CD14-positive monocyte (primary cell): ENCODE measurements at regions not wholly inside any gene's neighbourhood (a gene's known extent, or its start where the extent isn't known, plus 50 kb on each side); places are given as distances from the start of the nearest gene placed in this dataset.

Experiments used
- DNase-seq, 3 donors: peaks; one replicate each; pipeline ENCODE4 v3.0.0-alpha.2; 2011 to 2022
- H2AFZ ChIP-seq: 2 replicates; pipeline ENCODE4 v1.6.0; 2012; ENCODE audit warnings: mild to moderate bottlenecking, low read depth, low read length, inconsistent platforms; ENCODE audit not compliant: insufficient read depth, poor library complexity, severe bottlenecking
- H3K27ac ChIP-seq, 2 donors: 1 replicate in 1 of 2; 2 replicates in 1 of 2; pipeline ENCODE4 v1.5.1; 2012 to 2013; ENCODE audit warnings: low read length in 2 of 2, control low read depth in 1 of 2, inconsistent platforms in 1 of 2, low read depth in 1 of 2, mild to moderate bottlenecking in 1 of 2
- H3K27me3 ChIP-seq, 2 donors: one replicate each; pipeline versions ENCODE4 v1.6.0 to v1.6.1; 2011 to 2013; ENCODE audit warnings: low read length in 2 of 2; ENCODE audit not compliant: control insufficient read depth in 2 of 2, insufficient read depth in 2 of 2
- H3K36me3 ChIP-seq, 2 donors: replicated peaks in 1 of 2; 1 replicate in 1 of 2; 2 replicates in 1 of 2; pipeline versions ENCODE4 v1.5.1 to v1.6.1; 2012 to 2013; ENCODE audit warnings: low read length in 2 of 2, control low read depth in 1 of 2, inconsistent platforms in 1 of 2, mild to moderate bottlenecking in 1 of 2; ENCODE audit not compliant: insufficient read depth in 2 of 2, control insufficient read depth in 1 of 2
- H3K4me1 ChIP-seq, 2 donors: 1 replicate in 1 of 2; 2 replicates in 1 of 2; pipeline versions ENCODE4 v1.5.1 to v1.6.1; 2012 to 2013; ENCODE audit warnings: low read length in 2 of 2, control low read depth in 1 of 2, inconsistent platforms in 1 of 2, mild to moderate bottlenecking in 1 of 2, moderate library complexity in 1 of 2; ENCODE audit not compliant: insufficient read depth in 2 of 2, control insufficient read depth in 1 of 2
- H3K4me2 ChIP-seq: replicated peaks from 2 replicates; pipeline ENCODE3; 2012; ENCODE audit warnings: low read length, moderate library complexity, mild to moderate bottlenecking; ENCODE audit not compliant: poor library complexity, severe bottlenecking; ENCODE audit errors: extremely low read depth
- H3K4me3 ChIP-seq, 3 experiments: fragments of 200-600 bp in 1 of 3; sonication (generic) in 1 of 3; replicated peaks in 1 of 3; 1 replicate in 2 of 3; 2 replicates in 1 of 3; pipeline ENCODE4 v1.5.1; 2011 to 2013; ENCODE audit warnings: low read length in 3 of 3, mild to moderate bottlenecking in 3 of 3, control low read depth in 2 of 3, low read depth in 2 of 3, inconsistent platforms in 1 of 3, moderate library complexity in 1 of 3
- H3K79me2 ChIP-seq: 2 replicates; pipeline ENCODE4 v1.6.0; 2012; ENCODE audit warnings: mild to moderate bottlenecking, control low read depth, inconsistent platforms, low read length, moderate library complexity; ENCODE audit not compliant: insufficient read depth
- H3K9ac ChIP-seq: 2 replicates; pipeline ENCODE4 v1.6.0; 2017; ENCODE audit warnings: low read length, mild to moderate bottlenecking; ENCODE audit not compliant: insufficient read depth, poor library complexity, severe bottlenecking
- H3K9me3 ChIP-seq, 2 donors: replicated peaks in 1 of 2; 1 replicate in 1 of 2; 2 replicates in 1 of 2; pipeline versions ENCODE4 v1.5.1 to v1.6.1; 2012 to 2013; ENCODE audit warnings: low read length in 2 of 2, control low read depth in 1 of 2; ENCODE audit not compliant: control insufficient read depth in 1 of 2, insufficient read depth in 1 of 2
- H4K20me1 ChIP-seq: 2 replicates; pipeline ENCODE4 v1.6.0; 2012; ENCODE audit warnings: mild to moderate bottlenecking, low read length, control low read depth, moderate library complexity; ENCODE audit not compliant: insufficient read depth
- H3K27ac Mint-ChIP-seq, 7 donors: one replicate each; pipeline ENCODE4 v1.8.0; 2020; ENCODE audit warnings: mild to moderate bottlenecking in 7 of 7, mixed read lengths in 7 of 7, moderate library complexity in 6 of 7, inconsistent platforms in 2 of 7
- H3K27me3 Mint-ChIP-seq, 3 donors: one replicate each; pipeline ENCODE4 v1.8.0; 2021 to 2022; ENCODE audit warnings: low read depth in 3 of 3, mild to moderate bottlenecking in 3 of 3, mixed read lengths in 3 of 3, moderate library complexity in 3 of 3, inconsistent platforms in 1 of 3
- H3K36me3 Mint-ChIP-seq, 2 donors: one replicate each; pipeline ENCODE4 v1.8.0; 2020; ENCODE audit warnings: mixed read lengths in 2 of 2, inconsistent platforms in 1 of 2, mild to moderate bottlenecking in 1 of 2
- H3K4me1 Mint-ChIP-seq: one replicate; pipeline ENCODE4 v1.8.0; 2020; ENCODE audit warnings: mild to moderate bottlenecking, mixed read lengths
- H3K4me3 Mint-ChIP-seq, 2 donors: one replicate each; pipeline ENCODE4 v1.8.0; 2020; ENCODE audit warnings: mild to moderate bottlenecking in 2 of 2, mixed read lengths in 2 of 2, moderate library complexity in 1 of 2
- H3K9me3 Mint-ChIP-seq, 7 donors: one replicate each; pipeline ENCODE4 v1.8.0; 2020 to 2022; ENCODE audit warnings: mixed read lengths in 7 of 7, mild to moderate bottlenecking in 6 of 7, moderate library complexity in 6 of 7, inconsistent platforms in 2 of 7
- WGBS: methylation state at CpG from one replicate; pipeline ENCODE4 v1.1.5; 2013; ENCODE audit warnings: missing lambda C conversion rate; ENCODE audit not compliant: insufficient coverage; 5-methylcytosine and 5-hydroxymethylcytosine counted together
- intact Hi-C, 2 donors: fragments of 100-400 bp; cut with micrococcal nuclease; formaldehyde crosslinking; loops; one replicate each; pipeline versions ENCODE4 v1.15.0 to v1.15.1; 2023
- TF ChIP-seq, protein P1 (sequence below): fragments of 200-600 bp; IDR thresholded peaks from one replicate; pipeline ENCODE4 v1.8.0; 2022; ENCODE audit warnings: antibody characterized with exemption, mild to moderate bottlenecking

DNA sequence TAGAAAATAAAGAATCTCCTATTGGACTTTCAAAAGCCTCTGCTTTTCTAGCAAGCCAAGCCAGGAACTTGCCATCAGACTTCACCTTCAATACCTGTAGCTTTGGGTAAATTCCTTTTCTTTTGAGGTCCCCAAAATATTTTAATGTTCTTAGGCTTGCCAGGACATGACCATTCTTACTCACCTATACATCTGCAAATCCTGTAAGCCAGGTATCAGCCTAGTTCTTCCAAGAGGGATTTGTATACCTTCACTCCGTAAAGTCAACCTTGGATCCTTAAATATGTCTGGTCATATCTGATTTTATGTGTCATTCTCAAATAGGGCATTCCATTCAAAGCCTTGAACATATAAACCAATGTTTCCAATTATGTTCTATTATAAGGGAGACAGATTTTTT lies 210.6 kb upstream of the CELF2 start:
- Histone ChIP-seq H3K9me3 (no peaks in the 10 kb centered on the region), H2AFZ (no peak overlapping the region), H3K4me1 (no peaks in the 10 kb centered on the region), H3K27ac (no peak overlapping the region), H3K36me3 (no peaks in the 10 kb centered on the region), H3K27me3 (no peaks in the 10 kb centered on the region), H4K20me1 (no peaks in the 10 kb centered on the region), H3K4me2 (no peak overlapping the region), H3K9ac (no peak overlapping the region), H3K4me3 (no peak overlapping the region), H3K79me2 (no peaks in the 10 kb centered on the region)
- no CpG with 5 or more reads among the region's 1 CpG for WGBS
- peaks cover 11% of the 10 kb centered on the region for H3K4me1 Mint-ChIP-seq
- peaks cover 2% of the 10 kb centered on the region in 3 donors for H3K27me3 Mint-ChIP-seq
- TF ChIP-seq, protein P1, sequence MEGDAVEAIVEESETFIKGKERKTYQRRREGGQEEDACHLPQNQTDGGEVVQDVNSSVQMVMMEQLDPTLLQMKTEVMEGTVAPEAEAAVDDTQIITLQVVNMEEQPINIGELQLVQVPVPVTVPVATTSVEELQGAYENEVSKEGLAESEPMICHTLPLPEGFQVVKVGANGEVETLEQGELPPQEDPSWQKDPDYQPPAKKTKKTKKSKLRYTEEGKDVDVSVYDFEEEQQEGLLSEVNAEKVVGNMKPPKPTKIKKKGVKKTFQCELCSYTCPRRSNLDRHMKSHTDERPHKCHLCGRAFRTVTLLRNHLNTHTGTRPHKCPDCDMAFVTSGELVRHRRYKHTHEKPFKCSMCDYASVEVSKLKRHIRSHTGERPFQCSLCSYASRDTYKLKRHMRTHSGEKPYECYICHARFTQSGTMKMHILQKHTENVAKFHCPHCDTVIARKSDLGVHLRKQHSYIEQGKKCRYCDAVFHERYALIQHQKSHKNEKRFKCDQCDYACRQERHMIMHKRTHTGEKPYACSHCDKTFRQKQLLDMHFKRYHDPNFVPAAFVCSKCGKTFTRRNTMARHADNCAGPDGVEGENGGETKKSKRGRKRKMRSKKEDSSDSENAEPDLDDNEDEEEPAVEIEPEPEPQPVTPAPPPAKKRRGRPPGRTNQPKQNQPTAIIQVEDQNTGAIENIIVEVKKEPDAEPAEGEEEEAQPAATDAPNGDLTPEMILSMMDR, result no peak
- intact Hi-C loops, result no loop called here
- DNase-seq, result no peak
- no peaks in the 10 kb centered on the region for H3K36me3 Mint-ChIP-seq
- H3K27ac Mint-ChIP-seq, result no peak overlapping the region
- H3K4me3 Mint-ChIP-seq, result no peak overlapping the region
- H3K9me3 Mint-ChIP-seq, result peaks cover 0 to 12% (median 3%) of the 10 kb centered on the region in 7 donors

DNA sequence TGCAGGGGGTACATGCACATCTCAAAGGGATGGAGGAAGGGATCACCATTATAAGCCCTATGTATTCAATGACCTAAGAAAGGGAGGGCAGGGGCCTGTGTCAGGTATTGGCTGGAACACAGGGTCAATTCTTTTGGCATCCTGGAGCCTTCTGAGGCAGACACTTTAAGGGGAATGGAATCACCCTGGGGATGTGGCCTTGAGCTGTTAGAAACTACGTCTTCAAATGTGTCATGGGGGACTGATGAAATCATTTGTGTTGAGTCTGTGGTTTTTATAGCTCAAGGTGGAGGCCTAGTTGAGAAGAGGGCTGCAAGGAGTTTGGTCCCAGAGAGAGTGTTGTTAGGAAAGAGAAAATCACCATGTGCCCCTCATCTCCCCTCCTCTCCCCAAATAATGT lies 206.1 kb upstream of the CELF2 start:
- Mint-ChIP-seq H3K27me3 (peaks cover 0 to 3% (median 2%) of the 10 kb centered on the region in 3 donors), H3K4me3 (no peak overlapping the region), H3K9me3 (peaks cover 0 to 14% (median 10%) of the 10 kb centered on the region in 7 donors), H3K4me1 (peaks cover 11% of the 10 kb centered on the region), H3K27ac (no peak overlapping the region), H3K36me3 (no peaks in the 10 kb centered on the region)
- no peaks in the 10 kb centered on the region for H3K36me3 ChIP-seq
- no peaks in the 10 kb centered on the region for H3K27me3 ChIP-seq
- no peak overlapping the region for H3K4me3 ChIP-seq
- no peaks in the 10 kb centered on the region for H3K9me3 ChIP-seq
- intact Hi-C loops, result no loop called here
- no CpG with 5 or more reads among the region's 1 CpG for WGBS
- no peak overlapping the region for H3K4me2 ChIP-seq
- H3K79me2 ChIP-seq, result no peaks in the 10 kb centered on the region
- no peak overlapping the region for H2AFZ ChIP-seq
- H3K4me1 ChIP-seq, result no peaks in the 10 kb centered on the region
- H3K9ac ChIP-seq, result no peak overlapping the region
- no peak for DNase-seq
- no peaks in the 10 kb centered on the region for H4K20me1 ChIP-seq
- H3K27ac ChIP-seq, result no peak overlapping the region
- TF ChIP-seq, protein P1, result no peak
